IMR-90 (cell line): ENCODE measurements at regions not wholly inside any gene's neighbourhood (a gene's known extent, or its start where the extent isn't known, plus 50 kb on each side); places are given as distances from the start of the nearest gene placed in this dataset.

Experiments used
- ATAC-seq: fragments of 200-7000 bp; cut with Tn5 transposase; 2 replicates; pipeline ENCODE4 v1.9.1; 2020; ENCODE audit warnings: low read depth, mild to moderate bottlenecking, moderate library complexity
- BruUV-seq: library from RNA; stranded (reverse); fragments of 400-500 nt; replicated peaks from 2 replicates; lab custom pipeline; 2021; lab: Mats Ljungman, UMichigan
- CTCF ChIA-PET: fragments of 300-600 bp; formaldehyde crosslinking; extraction: SDS; loops from one replicate; lab custom pipeline; 2021; ENCODE audit warnings: antibody characterized with exemption; lab: Yijun Ruan, JAX
- POLR2A ChIA-PET: fragments of 300-600 bp; sonication (Branson Sonifier 250); formaldehyde crosslinking; loops from one replicate; lab custom pipeline; 2022; ENCODE audit warnings: antibody characterized with exemption; ENCODE audit not compliant: unreplicated experiment; lab: Charles Lee
- DNase-seq: peaks from one replicate; pipeline ENCODE4 v3.0.0; 2013
- H2AFZ ChIP-seq: replicated peaks from 2 replicates; pipeline ENCODE3; 2013; ENCODE audit warnings: low read length, mild to moderate bottlenecking; ENCODE audit not compliant: poor library complexity
- H2AK5ac ChIP-seq: 2 replicates; pipeline ENCODE4 v1.6.1; 2013; ENCODE audit warnings: low read depth, low read length, inconsistent platforms
- H2AK9ac ChIP-seq: replicated peaks from 2 replicates; pipeline ENCODE3; 2013; ENCODE audit warnings: mild to moderate bottlenecking, low read depth, low read length, moderate library complexity; ENCODE audit not compliant: poor library complexity
- H2BK120ac ChIP-seq: 2 replicates; pipeline ENCODE4 v1.6.1; 2013; ENCODE audit warnings: low read depth, low read length, inconsistent platforms
- H2BK15ac ChIP-seq: 3 replicates; pipeline ENCODE4 v1.6.1; 2013; ENCODE audit warnings: low read depth, low read length, inconsistent platforms
- H2BK20ac ChIP-seq: 2 replicates; pipeline ENCODE4 v1.6.1; 2013; ENCODE audit warnings: low read depth, mild to moderate bottlenecking, inconsistent platforms, low read length, moderate library complexity
- H2BK5ac ChIP-seq: 2 replicates; pipeline ENCODE4 v1.6.1; 2013; ENCODE audit warnings: mild to moderate bottlenecking, low read depth, low read length, inconsistent platforms; ENCODE audit not compliant: poor library complexity, severe bottlenecking
- H3K14ac ChIP-seq: replicated peaks from 2 replicates; pipeline ENCODE4 v1.6.1; 2013; ENCODE audit warnings: low read depth, low read length, inconsistent platforms
- H3K18ac ChIP-seq: 2 replicates; pipeline ENCODE4 v1.6.1; 2013; ENCODE audit warnings: low read depth, low read length, control low read depth
- H3K23ac ChIP-seq: 2 replicates; pipeline ENCODE4 v1.6.1; 2013; ENCODE audit warnings: low read depth, low read length, inconsistent platforms
- H3K27ac ChIP-seq: 2 replicates; pipeline ENCODE4 v1.5.1; 2013; ENCODE audit warnings: mild to moderate bottlenecking, control low read depth, low read length; ENCODE audit not compliant: insufficient read depth
- H3K27me3 ChIP-seq: 2 replicates; pipeline ENCODE4 v1.6.1; 2013; ENCODE audit warnings: low read length; ENCODE audit not compliant: control insufficient read depth, insufficient read depth
- H3K36me3 ChIP-seq: 2 replicates; pipeline ENCODE4 v1.6.1; 2013; ENCODE audit warnings: low read length, mixed read lengths; ENCODE audit not compliant: control insufficient read depth, insufficient read depth
- H3K4ac ChIP-seq: 2 replicates; pipeline ENCODE4 v1.6.1; 2013; ENCODE audit warnings: low read depth, low read length, inconsistent platforms
- H3K4me1 ChIP-seq: 2 replicates; pipeline ENCODE4 v1.6.1; 2013; ENCODE audit warnings: low read length, mixed read lengths; ENCODE audit not compliant: control insufficient read depth, insufficient read depth
- H3K4me2 ChIP-seq: 2 replicates; pipeline ENCODE4 v1.6.1; 2013; ENCODE audit warnings: low read depth, mild to moderate bottlenecking, control low read depth, low read length, moderate library complexity
- H3K4me3 ChIP-seq: 2 replicates; pipeline ENCODE4 v1.5.1; 2013; ENCODE audit warnings: low read depth, mild to moderate bottlenecking, control low read depth, low read length, moderate library complexity; ENCODE audit not compliant: insufficient read depth
- H3K56ac ChIP-seq: 2 replicates; pipeline ENCODE4 v1.6.1; 2013; ENCODE audit warnings: low read length, inconsistent platforms; ENCODE audit not compliant: insufficient read depth; ENCODE audit errors: extremely low read depth
- H3K79me1 ChIP-seq, 2 experiments: 2 replicates each; pipeline ENCODE4 v1.6.1; 2013; ENCODE audit warnings: low read length in 2 of 2, inconsistent platforms in 1 of 2, low read depth in 1 of 2
- H3K9ac ChIP-seq: 2 replicates; pipeline ENCODE4 v1.6.1; 2013; ENCODE audit warnings: low read depth, low read length, control low read depth
- H3K9me1 ChIP-seq: 2 replicates; pipeline ENCODE4 v1.6.1; 2013; ENCODE audit warnings: low read length, inconsistent platforms; ENCODE audit not compliant: insufficient read depth
- H3K9me3 ChIP-seq: 2 replicates; pipeline ENCODE4 v1.6.1; 2013; ENCODE audit warnings: low read length; ENCODE audit not compliant: control insufficient read depth, insufficient read depth
- H4K20me1 ChIP-seq: 2 replicates; pipeline ENCODE4 v1.6.1; 2013; ENCODE audit warnings: low read length, inconsistent platforms; ENCODE audit not compliant: insufficient read depth
- H4K5ac ChIP-seq: 2 replicates; pipeline ENCODE4 v1.6.1; 2013; ENCODE audit warnings: mild to moderate bottlenecking, low read depth, low read length, control low read depth
- H4K8ac ChIP-seq, 2 experiments: 2 replicates each; pipeline ENCODE4 v1.6.1; 2013; ENCODE audit warnings: low read depth in 2 of 2, low read length in 2 of 2, control low read depth in 1 of 2, inconsistent platforms in 1 of 2
- H4K91ac ChIP-seq: 2 replicates; pipeline ENCODE4 v1.6.1; 2013; ENCODE audit warnings: low read depth, low read length, inconsistent platforms; ENCODE audit not compliant: insufficient read depth
- SMC3 ChIP-seq: fragments of 150-350 bp; IDR thresholded peaks from 2 replicates; pipeline ENCODE4 v1.6.1; 2016; ENCODE audit warnings: low read depth, mild to moderate bottlenecking, antibody characterized with exemption, low read length, moderate library complexity
- WGBS, 2 experiments: methylation state at CpG; one replicate each; pipeline versions ENCODE4 v1.1.5 to v1.1.7; 2013; ENCODE audit warnings: missing lambda C conversion rate in 2 of 2; ENCODE audit not compliant: insufficient read length in 1 of 2; ENCODE audit errors: extremely low coverage in 2 of 2; 5-methylcytosine and 5-hydroxymethylcytosine counted together
- dilution Hi-C: fragments of 300-500 bp; cut with HindIII; formaldehyde crosslinking; loops from one replicate; pipeline ENCODE4 v1.14.3; 2018; ENCODE audit warnings: low sequenced_read_pairs; ENCODE audit not compliant: unreplicated experiment
- in situ Hi-C: fragments of 300-500 bp; cut with MboI; formaldehyde crosslinking; loops from 3 replicates; pipeline ENCODE4 v1.14.3; 2019; ENCODE audit warnings: low sequenced_read_pairs, inconsistent platforms, mixed read lengths
- intact Hi-C: fragments of 100-400 bp; cut with micrococcal nuclease; formaldehyde crosslinking; loops from 2 replicates; pipeline ENCODE4 v1.10.0; 2022

DNA sequence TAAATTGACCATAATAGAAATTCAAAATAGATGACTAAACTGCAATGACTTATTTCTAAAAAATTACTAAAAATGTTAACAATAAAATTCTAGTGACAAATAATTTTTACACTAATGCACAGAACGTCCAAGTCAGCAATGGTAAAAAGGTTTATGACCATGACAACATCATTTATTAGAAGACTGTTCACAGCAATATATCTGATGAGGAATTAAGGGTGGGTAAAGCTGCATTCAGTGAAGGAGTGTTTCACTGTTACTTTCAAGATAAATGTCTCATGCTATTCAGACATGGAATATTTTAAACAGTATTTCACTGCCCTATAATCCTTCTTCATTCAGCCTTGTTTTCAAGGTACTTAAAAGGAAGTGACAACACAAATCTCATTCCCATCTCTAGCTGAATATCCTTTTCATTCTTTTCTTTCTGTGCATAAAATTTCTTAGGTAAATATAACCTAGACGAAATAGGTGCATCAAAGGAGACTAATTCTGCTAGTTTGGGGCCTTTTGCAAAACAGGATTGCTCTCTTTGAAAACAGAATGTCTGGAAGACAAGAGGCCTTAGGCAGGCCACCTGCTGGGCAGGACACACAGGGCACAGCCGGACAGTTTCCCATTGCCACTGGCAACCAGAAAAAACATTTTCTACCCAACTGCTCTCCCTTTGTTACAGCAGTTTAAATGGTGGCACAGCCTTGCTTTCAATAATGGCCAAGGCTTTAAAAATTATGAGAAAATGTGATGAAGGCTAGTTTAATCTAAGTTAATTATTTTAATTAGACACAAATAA lies 600.3 kb downstream of the SPRY1 start:
- H3K9me1 ChIP-seq = peaks cover 3% of the 10 kb centered on the region; the same call in 1 of the 2 replicates
- H2AK9ac ChIP-seq = no peak overlapping the region
- no peak overlapping the region for H3K56ac ChIP-seq
- in situ Hi-C loops (no loop called here), dilution Hi-C loops (no loop called here), intact Hi-C loops (no loop called here)
- no peak overlapping the region for H3K23ac ChIP-seq
- H3K18ac ChIP-seq = no peak overlapping the region; the same call in 1 of the 2 replicates
- peaks cover 3% of the 10 kb centered on the region for H3K9me3 ChIP-seq
- H2BK5ac ChIP-seq = peak overlapping the region; percentile 73
- no CpG with 5 or more reads among the region's 3 CpGs for WGBS, 2 experiments
- no peaks in the 10 kb centered on the region for H3K79me1 ChIP-seq
- H3K36me3 ChIP-seq = no peaks in the 10 kb centered on the region
- CTCF ChIA-PET = no interaction called here
- H2BK120ac ChIP-seq = no peak overlapping the region
- no peak overlapping the region for H3K9ac ChIP-seq
- H4K20me1 ChIP-seq = no peaks in the 10 kb centered on the region
- no peak overlapping the region for H2AK5ac ChIP-seq
- no peak overlapping the region for H2BK15ac ChIP-seq
- no peak overlapping the region for H3K4me2 ChIP-seq
- H3K27ac ChIP-seq = no peak overlapping the region
- no TSS peak for BruUV-seq
- H3K4ac ChIP-seq = no peak overlapping the region
- no peak for TF ChIP-seq SMC3
- no peaks in the 10 kb centered on the region for H3K27me3 ChIP-seq
- no peak overlapping the region for H2AFZ ChIP-seq
- DNase-seq = no peak
- no peak overlapping the region for H3K4me3 ChIP-seq
- H4K91ac ChIP-seq = no peak overlapping the region
- no peak overlapping the region for H4K8ac ChIP-seq
- H3K4me1 ChIP-seq = peaks cover 4% of the 10 kb centered on the region; the same call in 1 of the 2 replicates
- POLR2A ChIA-PET = no interaction called here
- no peak for ATAC-seq
- no peak overlapping the region for H4K5ac ChIP-seq
- H2BK20ac ChIP-seq = 0 out of 2 replicates have a peak overlapping the region, but pooled peaks have one; percentile 15
- peak overlapping the region; percentile 29; the same call in 1 of the 2 replicates for H3K14ac ChIP-seq
